ENCODE measurements at regions not wholly inside any gene's neighbourhood (a gene's known extent, or its start where the extent isn't known, plus 50 kb on each side); places are given as distances from the start of the nearest gene placed in this dataset.

- no peak for DNase-seq (ENCODE audit: low spot score, unreplicated experiment)
- no peak overlapping the region for H3K4me3 Mint-ChIP-seq (ENCODE audit: low read depth)
- no peaks in the 10 kb centered on the region for H3K36me3 Mint-ChIP-seq (ENCODE audit: insufficient read depth)
- H3K27me3 Mint-ChIP-seq, result peaks cover 23% of the 10 kb centered on the region
- H3K27ac Mint-ChIP-seq, result no peak overlapping the region
- H3K9me3 Mint-ChIP-seq (ENCODE audit: low read depth), result no peaks in the 10 kb centered on the region
- H3K4me1 Mint-ChIP-seq (ENCODE audit: low read depth), result peaks cover 2% of the 10 kb centered on the region
- no peak for TF ChIP-seq CTCF (IDR thresholded peaks at IDR 0.05; ENCODE audit: unreplicated experiment)
Measured at GRCh38 chr10:113219446-113219845, 269.4 kb downstream of the TCF7L2 start.

GRCh38 chr10:113221756-113222168 is 271.7 kb downstream of the TCF7L2 start:
- no peak overlapping the region for H3K27ac Mint-ChIP-seq
- H3K4me1 Mint-ChIP-seq (ENCODE audit: low read depth), result no peaks in the 10 kb centered on the region

GRCh38 chr10:113222207-113222606 is 272.2 kb downstream of the TCF7L2 start:
- no peak overlapping the region for H3K27ac Mint-ChIP-seq
- peaks cover 32% of the 10 kb centered on the region for H3K27me3 Mint-ChIP-seq
- H3K4me3 Mint-ChIP-seq (ENCODE audit: low read depth), result no peak overlapping the region
- H3K9me3 Mint-ChIP-seq (ENCODE audit: low read depth), result no peaks in the 10 kb centered on the region
- DNase-seq (ENCODE audit: low spot score, unreplicated experiment), result no peak
- no peaks in the 10 kb centered on the region for H3K36me3 Mint-ChIP-seq (ENCODE audit: insufficient read depth)
- no peak for TF ChIP-seq CTCF (IDR thresholded peaks at IDR 0.05; ENCODE audit: unreplicated experiment)
- H3K4me1 Mint-ChIP-seq (ENCODE audit: low read depth), result no peaks in the 10 kb centered on the region

More at GRCh38 chr10:113221756-113222168, 271.7 kb downstream of the TCF7L2 start:
- no peak for TF ChIP-seq CTCF (IDR thresholded peaks at IDR 0.05; ENCODE audit: unreplicated experiment)
- no peaks in the 10 kb centered on the region for H3K9me3 Mint-ChIP-seq (ENCODE audit: low read depth)
- no peak for DNase-seq (ENCODE audit: low spot score, unreplicated experiment)
- H3K27me3 Mint-ChIP-seq, result peaks cover 29% of the 10 kb centered on the region
- H3K4me3 Mint-ChIP-seq (ENCODE audit: low read depth), result no peak overlapping the region
- no peaks in the 10 kb centered on the region for H3K36me3 Mint-ChIP-seq (ENCODE audit: insufficient read depth)

GRCh38 chr10:113225364-113225763 is 275.3 kb downstream of the TCF7L2 start:
- TF ChIP-seq CTCF (IDR thresholded peaks at IDR 0.05; ENCODE audit: unreplicated experiment), result no peak
- no peak overlapping the region for H3K27ac Mint-ChIP-seq

GRCh38 chr10:113225903-113226302 is 275.9 kb downstream of the TCF7L2 start:
- Mint-ChIP-seq H3K36me3 (ENCODE audit: insufficient read depth) (no peaks in the 10 kb centered on the region), H3K4me3 (ENCODE audit: low read depth) (no peak overlapping the region), H3K9me3 (ENCODE audit: low read depth) (no peaks in the 10 kb centered on the region), H3K27ac (no peak overlapping the region), H3K27me3 (peaks cover 43% of the 10 kb centered on the region), H3K4me1 (ENCODE audit: low read depth) (no peaks in the 10 kb centered on the region)
- no peak for TF ChIP-seq CTCF (IDR thresholded peaks at IDR 0.05; ENCODE audit: unreplicated experiment)
- no peak for DNase-seq (ENCODE audit: low spot score, unreplicated experiment)

More at GRCh38 chr10:113225364-113225763, 275.3 kb downstream of the TCF7L2 start:
- Mint-ChIP-seq H3K27me3 (peaks cover 43% of the 10 kb centered on the region), H3K4me3 (ENCODE audit: low read depth) (no peak overlapping the region), H3K9me3 (ENCODE audit: low read depth) (no peaks in the 10 kb centered on the region), H3K36me3 (ENCODE audit: insufficient read depth) (no peaks in the 10 kb centered on the region), H3K4me1 (ENCODE audit: low read depth) (no peaks in the 10 kb centered on the region)
- DNase-seq (ENCODE audit: low spot score, unreplicated experiment), result no peak
